ENCODE measurements at regions not wholly inside any gene's neighbourhood (a gene's known extent, or its start where the extent isn't known, plus 50 kb on each side); places are given as distances from the start of the nearest gene placed in this dataset.

DNA sequence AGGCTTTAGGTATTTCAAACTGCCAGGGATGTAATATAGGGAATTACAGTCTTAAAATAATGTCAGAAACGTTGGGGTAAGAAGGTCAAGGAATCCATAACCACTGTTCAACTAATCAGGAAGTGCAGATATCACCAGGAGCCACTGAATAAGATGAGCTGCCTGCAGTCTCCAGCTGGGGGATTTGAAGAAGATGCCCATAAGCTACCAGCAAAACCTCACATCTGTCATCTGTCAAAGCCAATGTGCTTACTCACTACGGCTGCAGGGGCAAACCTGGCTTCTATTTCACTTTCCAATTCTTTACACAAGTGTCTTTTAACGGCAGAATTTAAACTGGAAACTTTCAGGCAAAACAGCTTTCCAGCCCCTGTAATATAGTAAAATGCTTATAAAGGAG is 1410.1 kb upstream of the ATXN8OS start:
- no peak for FAIRE-seq
- Histone ChIP-seq H3K4me3 (no peak overlapping the region), H3K4me1 (no peaks in the 10 kb centered on the region), H3K27ac (no peak overlapping the region), H3K4me2 (no peak overlapping the region), H3K9me3 (no peaks in the 10 kb centered on the region)
- TF ChIP-seq ZSCAN20 (CRISPR knock-in tag; IDR thresholded peaks at IDR 0.05) (no peak), KDM1A (IDR thresholded peaks at IDR 0.05; ENCODE audit: low read depth) (no peak), FOSL2 (IDR thresholded peaks at IDR 0.05) (no peak), FOSL2 (CRISPR knock-in tag; IDR thresholded peaks at IDR 0.05) (no peak), JUN (IDR thresholded peaks at IDR 0.05) (no peak), NPAS2 (CRISPR knock-in tag; IDR thresholded peaks at IDR 0.05; ENCODE audit: borderline replicate concordance) (no peak), RFX5 (IDR thresholded peaks at IDR 0.05) (no peak), CEBPB (IDR thresholded peaks at IDR 0.05) (no peak), MAZ (IDR thresholded peaks at IDR 0.05; ENCODE audit: borderline replicate concordance, low read depth, low read length) (no peak), NR3C1 (IDR thresholded peaks at IDR 0.05) (no peak), ESRRA (IDR thresholded peaks at IDR 0.05; ENCODE audit: borderline replicate concordance, low read length) (no peak), CBX8 (IDR thresholded peaks at IDR 0.05) (no peak), HOXB5 (CRISPR knock-in tag; IDR thresholded peaks at IDR 0.05) (no peak), TP53 (CRISPR knock-in tag; IDR thresholded peaks at IDR 0.05) (no peak), POLR2AphosphoS2 (conservative IDR thresholded peaks at IDR 0.05; ENCODE audit: low read length) (no peak), KDM5A (IDR thresholded peaks at IDR 0.05) (no peak)
- TF ChIP-seq, protein P1, sequence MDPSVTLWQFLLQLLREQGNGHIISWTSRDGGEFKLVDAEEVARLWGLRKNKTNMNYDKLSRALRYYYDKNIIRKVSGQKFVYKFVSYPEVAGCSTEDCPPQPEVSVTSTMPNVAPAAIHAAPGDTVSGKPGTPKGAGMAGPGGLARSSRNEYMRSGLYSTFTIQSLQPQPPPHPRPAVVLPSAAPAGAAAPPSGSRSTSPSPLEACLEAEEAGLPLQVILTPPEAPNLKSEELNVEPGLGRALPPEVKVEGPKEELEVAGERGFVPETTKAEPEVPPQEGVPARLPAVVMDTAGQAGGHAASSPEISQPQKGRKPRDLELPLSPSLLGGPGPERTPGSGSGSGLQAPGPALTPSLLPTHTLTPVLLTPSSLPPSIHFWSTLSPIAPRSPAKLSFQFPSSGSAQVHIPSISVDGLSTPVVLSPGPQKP (IDR thresholded peaks at IDR 0.05; ENCODE audit: low read depth, low read length): no peak
- TF ChIP-seq, protein P2, sequence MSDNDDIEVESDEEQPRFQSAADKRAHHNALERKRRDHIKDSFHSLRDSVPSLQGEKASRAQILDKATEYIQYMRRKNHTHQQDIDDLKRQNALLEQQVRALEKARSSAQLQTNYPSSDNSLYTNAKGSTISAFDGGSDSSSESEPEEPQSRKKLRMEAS (IDR thresholded peaks at IDR 0.05): no peak
- TF ChIP-seq, protein P3, sequence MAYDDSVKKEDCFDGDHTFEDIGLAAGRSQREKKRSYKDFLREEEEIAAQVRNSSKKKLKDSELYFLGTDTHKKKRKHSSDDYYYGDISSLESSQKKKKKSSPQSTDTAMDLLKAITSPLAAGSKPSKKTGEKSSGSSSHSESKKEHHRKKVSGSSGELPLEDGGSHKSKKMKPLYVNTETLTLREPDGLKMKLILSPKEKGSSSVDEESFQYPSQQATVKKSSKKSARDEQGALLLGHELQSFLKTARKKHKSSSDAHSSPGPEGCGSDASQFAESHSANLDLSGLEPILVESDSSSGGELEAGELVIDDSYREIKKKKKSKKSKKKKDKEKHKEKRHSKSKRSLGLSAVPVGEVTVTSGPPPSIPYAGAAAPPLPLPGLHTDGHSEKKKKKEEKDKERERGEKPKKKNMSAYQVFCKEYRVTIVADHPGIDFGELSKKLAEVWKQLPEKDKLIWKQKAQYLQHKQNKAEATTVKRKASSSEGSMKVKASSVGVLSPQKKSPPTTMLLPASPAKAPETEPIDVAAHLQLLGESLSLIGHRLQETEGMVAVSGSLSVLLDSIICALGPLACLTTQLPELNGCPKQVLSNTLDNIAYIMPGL (CRISPR knock-in tag; IDR thresholded peaks at IDR 0.05; ENCODE audit: borderline replicate concordance): no peak
- TF ChIP-seq, protein P4, sequence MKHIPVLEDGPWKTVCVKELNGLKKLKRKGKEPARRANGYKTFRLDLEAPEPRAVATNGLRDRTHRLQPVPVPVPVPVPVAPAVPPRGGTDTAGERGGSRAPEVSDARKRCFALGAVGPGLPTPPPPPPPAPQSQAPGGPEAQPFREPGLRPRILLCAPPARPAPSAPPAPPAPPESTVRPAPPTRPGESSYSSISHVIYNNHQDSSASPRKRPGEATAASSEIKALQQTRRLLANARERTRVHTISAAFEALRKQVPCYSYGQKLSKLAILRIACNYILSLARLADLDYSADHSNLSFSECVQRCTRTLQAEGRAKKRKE (CRISPR knock-in tag; IDR thresholded peaks at IDR 0.05; ENCODE audit: low read depth): no peak
- TF ChIP-seq, protein P5, sequence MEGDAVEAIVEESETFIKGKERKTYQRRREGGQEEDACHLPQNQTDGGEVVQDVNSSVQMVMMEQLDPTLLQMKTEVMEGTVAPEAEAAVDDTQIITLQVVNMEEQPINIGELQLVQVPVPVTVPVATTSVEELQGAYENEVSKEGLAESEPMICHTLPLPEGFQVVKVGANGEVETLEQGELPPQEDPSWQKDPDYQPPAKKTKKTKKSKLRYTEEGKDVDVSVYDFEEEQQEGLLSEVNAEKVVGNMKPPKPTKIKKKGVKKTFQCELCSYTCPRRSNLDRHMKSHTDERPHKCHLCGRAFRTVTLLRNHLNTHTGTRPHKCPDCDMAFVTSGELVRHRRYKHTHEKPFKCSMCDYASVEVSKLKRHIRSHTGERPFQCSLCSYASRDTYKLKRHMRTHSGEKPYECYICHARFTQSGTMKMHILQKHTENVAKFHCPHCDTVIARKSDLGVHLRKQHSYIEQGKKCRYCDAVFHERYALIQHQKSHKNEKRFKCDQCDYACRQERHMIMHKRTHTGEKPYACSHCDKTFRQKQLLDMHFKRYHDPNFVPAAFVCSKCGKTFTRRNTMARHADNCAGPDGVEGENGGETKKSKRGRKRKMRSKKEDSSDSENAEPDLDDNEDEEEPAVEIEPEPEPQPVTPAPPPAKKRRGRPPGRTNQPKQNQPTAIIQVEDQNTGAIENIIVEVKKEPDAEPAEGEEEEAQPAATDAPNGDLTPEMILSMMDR (IDR thresholded peaks at IDR 0.05): no peak
- CTCF ChIA-PET: no interaction called here
- no peak for DNase-seq (ENCODE audit: low read depth in 1 of 2, low spot score in 1 of 2)
- POLR2A ChIA-PET: no interaction called here
- ATAC-seq: no peak
- 26% methylated on average over 3 of the region's 3 CpGs for WGBS (ENCODE audit: missing lambda C conversion rate)

DNA sequence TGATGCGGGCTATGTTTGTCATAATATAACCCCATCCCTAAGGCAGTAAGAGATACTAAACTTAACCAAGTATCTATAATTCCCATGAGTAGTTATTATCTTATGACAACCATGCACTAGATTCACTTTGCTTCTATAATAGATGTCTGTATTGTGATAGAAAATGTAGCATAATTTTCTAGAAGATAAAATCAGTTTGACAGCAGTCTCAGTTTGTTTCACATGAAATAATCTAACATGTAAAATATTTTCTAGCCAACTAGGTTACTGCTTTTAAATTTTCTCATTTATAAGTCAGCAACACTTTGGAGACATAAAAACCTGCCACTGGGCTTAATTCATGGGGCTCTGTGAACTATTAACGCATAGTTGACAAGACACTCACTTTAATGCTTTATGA is 1410.7 kb upstream of the ATXN8OS start:
- Histone ChIP-seq H3K4me2 (no peak overlapping the region), H3K4me3 (no peak overlapping the region), H3K9me3 (no peaks in the 10 kb centered on the region), H3K4me1 (no peaks in the 10 kb centered on the region), H3K27ac (no peak overlapping the region)
- DNase-seq (ENCODE audit: low read depth in 1 of 2, low spot score in 1 of 2) (no peak), FAIRE-seq (no peak), ATAC-seq (no peak)
- ChIA-PET POLR2A (no interaction called here), CTCF (no interaction called here)
- TF ChIP-seq CHD2 (IDR thresholded peaks at IDR 0.05; ENCODE audit: low read length, partially characterized antibody): no peak
- TF ChIP-seq CEBPB (IDR thresholded peaks at IDR 0.05): no peak
- TF ChIP-seq MAFK (IDR thresholded peaks at IDR 0.05; ENCODE audit: partially characterized antibody): no peak
- TF ChIP-seq FOSB (CRISPR knock-in tag; IDR thresholded peaks at IDR 0.05): no peak
- TF ChIP-seq, protein P6, sequence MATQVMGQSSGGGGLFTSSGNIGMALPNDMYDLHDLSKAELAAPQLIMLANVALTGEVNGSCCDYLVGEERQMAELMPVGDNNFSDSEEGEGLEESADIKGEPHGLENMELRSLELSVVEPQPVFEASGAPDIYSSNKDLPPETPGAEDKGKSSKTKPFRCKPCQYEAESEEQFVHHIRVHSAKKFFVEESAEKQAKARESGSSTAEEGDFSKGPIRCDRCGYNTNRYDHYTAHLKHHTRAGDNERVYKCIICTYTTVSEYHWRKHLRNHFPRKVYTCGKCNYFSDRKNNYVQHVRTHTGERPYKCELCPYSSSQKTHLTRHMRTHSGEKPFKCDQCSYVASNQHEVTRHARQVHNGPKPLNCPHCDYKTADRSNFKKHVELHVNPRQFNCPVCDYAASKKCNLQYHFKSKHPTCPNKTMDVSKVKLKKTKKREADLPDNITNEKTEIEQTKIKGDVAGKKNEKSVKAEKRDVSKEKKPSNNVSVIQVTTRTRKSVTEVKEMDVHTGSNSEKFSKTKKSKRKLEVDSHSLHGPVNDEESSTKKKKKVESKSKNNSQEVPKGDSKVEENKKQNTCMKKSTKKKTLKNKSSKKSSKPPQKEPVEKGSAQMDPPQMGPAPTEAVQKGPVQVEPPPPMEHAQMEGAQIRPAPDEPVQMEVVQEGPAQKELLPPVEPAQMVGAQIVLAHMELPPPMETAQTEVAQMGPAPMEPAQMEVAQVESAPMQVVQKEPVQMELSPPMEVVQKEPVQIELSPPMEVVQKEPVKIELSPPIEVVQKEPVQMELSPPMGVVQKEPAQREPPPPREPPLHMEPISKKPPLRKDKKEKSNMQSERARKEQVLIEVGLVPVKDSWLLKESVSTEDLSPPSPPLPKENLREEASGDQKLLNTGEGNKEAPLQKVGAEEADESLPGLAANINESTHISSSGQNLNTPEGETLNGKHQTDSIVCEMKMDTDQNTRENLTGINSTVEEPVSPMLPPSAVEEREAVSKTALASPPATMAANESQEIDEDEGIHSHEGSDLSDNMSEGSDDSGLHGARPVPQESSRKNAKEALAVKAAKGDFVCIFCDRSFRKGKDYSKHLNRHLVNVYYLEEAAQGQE (IDR thresholded peaks at IDR 0.05): no peak
- TF ChIP-seq ZFP36 (IDR thresholded peaks at IDR 0.05; ENCODE audit: borderline replicate concordance, partially characterized antibody): no peak
- no peak for TF ChIP-seq BHLHE40 (IDR thresholded peaks at IDR 0.05; ENCODE audit: low read depth, low read length)
- 79% methylated on average over 2 of the region's 2 CpGs for WGBS (ENCODE audit: missing lambda C conversion rate)
